Panc1 (cell line): ENCODE measurements at regions not wholly inside any gene's neighbourhood (a gene's known extent, or its start where the extent isn't known, plus 50 kb on each side); places are given as distances from the start of the nearest gene placed in this dataset.

ENCODE experiments used
- POLR2AphosphoS5 ChIP-seq: IDR thresholded peaks from 2 replicates; pipeline ENCODE4 v1.6.1; 2012; ENCODE audit warnings: mild to moderate bottlenecking, low read depth, low read length, moderate library complexity
- SIN3A ChIP-seq: IDR thresholded peaks from 2 replicates; pipeline ENCODE4 v1.6.1; 2012; ENCODE audit warnings: low read depth, mild to moderate bottlenecking, low read length, moderate library complexity, borderline replicate concordance; ENCODE audit not compliant: insufficient read depth
- TCF7L2 ChIP-seq: IDR thresholded peaks from 2 replicates; pipeline ENCODE4 v1.6.1; 2011; ENCODE audit warnings: mild to moderate bottlenecking, low read depth, low read length, inconsistent platforms
- TF ChIP-seq, protein P1 (sequence below): fragments of 450-650 bp; IDR thresholded peaks from 2 replicates; pipeline ENCODE4 v1.5.1; 2017; ENCODE audit warnings: mild to moderate bottlenecking
- TF ChIP-seq, protein P2 (sequence below), 2 experiments: IDR thresholded peaks; 2 replicates each; pipeline ENCODE4 v1.6.1; 2011 to 2012; ENCODE audit warnings: low read depth in 2 of 2, control low read depth in 1 of 2, low read length in 1 of 2, mild to moderate bottlenecking in 1 of 2, moderate library complexity in 1 of 2; ENCODE audit not compliant: insufficient read depth in 1 of 2

DNA sequence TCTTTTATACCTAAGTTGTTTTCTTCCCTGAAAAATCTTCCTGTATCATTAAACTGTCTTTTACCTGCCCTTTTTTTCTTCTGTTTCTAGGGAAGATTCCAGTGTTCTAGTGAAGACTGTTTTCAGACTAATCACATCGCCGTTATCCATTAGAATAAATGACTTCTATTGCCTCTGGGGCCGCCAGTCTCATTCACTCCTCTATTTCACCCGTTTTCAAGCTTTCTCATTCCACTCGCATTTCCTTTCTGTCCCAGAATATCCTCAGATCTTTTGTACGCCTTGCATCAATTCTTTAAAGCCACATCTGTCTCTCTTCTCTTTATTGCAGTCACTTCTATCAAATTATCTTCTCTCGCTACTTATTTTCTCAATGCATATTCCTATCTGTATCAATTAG lies 1035.6 kb upstream of the MIR17HG start:
- TF ChIP-seq, protein P1, sequence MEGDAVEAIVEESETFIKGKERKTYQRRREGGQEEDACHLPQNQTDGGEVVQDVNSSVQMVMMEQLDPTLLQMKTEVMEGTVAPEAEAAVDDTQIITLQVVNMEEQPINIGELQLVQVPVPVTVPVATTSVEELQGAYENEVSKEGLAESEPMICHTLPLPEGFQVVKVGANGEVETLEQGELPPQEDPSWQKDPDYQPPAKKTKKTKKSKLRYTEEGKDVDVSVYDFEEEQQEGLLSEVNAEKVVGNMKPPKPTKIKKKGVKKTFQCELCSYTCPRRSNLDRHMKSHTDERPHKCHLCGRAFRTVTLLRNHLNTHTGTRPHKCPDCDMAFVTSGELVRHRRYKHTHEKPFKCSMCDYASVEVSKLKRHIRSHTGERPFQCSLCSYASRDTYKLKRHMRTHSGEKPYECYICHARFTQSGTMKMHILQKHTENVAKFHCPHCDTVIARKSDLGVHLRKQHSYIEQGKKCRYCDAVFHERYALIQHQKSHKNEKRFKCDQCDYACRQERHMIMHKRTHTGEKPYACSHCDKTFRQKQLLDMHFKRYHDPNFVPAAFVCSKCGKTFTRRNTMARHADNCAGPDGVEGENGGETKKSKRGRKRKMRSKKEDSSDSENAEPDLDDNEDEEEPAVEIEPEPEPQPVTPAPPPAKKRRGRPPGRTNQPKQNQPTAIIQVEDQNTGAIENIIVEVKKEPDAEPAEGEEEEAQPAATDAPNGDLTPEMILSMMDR = no peak
- no peak for TF ChIP-seq SIN3A
- TF ChIP-seq TCF7L2 = no peak
- TF ChIP-seq POLR2AphosphoS5 = no peak
- TF ChIP-seq, protein P2, sequence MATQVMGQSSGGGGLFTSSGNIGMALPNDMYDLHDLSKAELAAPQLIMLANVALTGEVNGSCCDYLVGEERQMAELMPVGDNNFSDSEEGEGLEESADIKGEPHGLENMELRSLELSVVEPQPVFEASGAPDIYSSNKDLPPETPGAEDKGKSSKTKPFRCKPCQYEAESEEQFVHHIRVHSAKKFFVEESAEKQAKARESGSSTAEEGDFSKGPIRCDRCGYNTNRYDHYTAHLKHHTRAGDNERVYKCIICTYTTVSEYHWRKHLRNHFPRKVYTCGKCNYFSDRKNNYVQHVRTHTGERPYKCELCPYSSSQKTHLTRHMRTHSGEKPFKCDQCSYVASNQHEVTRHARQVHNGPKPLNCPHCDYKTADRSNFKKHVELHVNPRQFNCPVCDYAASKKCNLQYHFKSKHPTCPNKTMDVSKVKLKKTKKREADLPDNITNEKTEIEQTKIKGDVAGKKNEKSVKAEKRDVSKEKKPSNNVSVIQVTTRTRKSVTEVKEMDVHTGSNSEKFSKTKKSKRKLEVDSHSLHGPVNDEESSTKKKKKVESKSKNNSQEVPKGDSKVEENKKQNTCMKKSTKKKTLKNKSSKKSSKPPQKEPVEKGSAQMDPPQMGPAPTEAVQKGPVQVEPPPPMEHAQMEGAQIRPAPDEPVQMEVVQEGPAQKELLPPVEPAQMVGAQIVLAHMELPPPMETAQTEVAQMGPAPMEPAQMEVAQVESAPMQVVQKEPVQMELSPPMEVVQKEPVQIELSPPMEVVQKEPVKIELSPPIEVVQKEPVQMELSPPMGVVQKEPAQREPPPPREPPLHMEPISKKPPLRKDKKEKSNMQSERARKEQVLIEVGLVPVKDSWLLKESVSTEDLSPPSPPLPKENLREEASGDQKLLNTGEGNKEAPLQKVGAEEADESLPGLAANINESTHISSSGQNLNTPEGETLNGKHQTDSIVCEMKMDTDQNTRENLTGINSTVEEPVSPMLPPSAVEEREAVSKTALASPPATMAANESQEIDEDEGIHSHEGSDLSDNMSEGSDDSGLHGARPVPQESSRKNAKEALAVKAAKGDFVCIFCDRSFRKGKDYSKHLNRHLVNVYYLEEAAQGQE (IDR thresholded peaks at IDR 0.05; ENCODE audit: insufficient read depth in 1 of 2, low read depth in 2 of 2, low read length in 1 of 2) = no peak
